ENCODE measurements at regions not wholly inside any gene's neighbourhood (a gene's known extent, or its start where the extent isn't known, plus 50 kb on each side); places are given as distances from the start of the nearest gene placed in this dataset.

GRCh38 chr10:23912884-23913404, 296.0 kb upstream of the KIAA1217 start:
- TF ChIP-seq ZNF133 (tag by site-specific recombination; IDR thresholded peaks at IDR 0.05) (no peak), CTCF (tag by site-specific recombination; IDR thresholded peaks at IDR 0.05) (no peak), PRDM10 (tag by site-specific recombination; IDR thresholded peaks at IDR 0.05) (no peak), ZBTB21 (tag by site-specific recombination; IDR thresholded peaks at IDR 0.05) (no peak), ZBTB11 (tag by site-specific recombination; conservative IDR thresholded peaks at IDR 0.05; ENCODE audit: low read depth) (no peak), ZNF175 (tag by site-specific recombination; IDR thresholded peaks at IDR 0.05) (no peak), ZNF274 (IDR thresholded peaks at IDR 0.05; ENCODE audit: low read length) (no peak), ZNF274 (tag by site-specific recombination; IDR thresholded peaks at IDR 0.05; ENCODE audit: borderline replicate concordance) (no peak), ZBTB7A (tag by site-specific recombination; IDR thresholded peaks at IDR 0.05; ENCODE audit: low read depth) (no peak), ZNF776 (tag by site-specific recombination; IDR thresholded peaks at IDR 0.05; ENCODE audit: borderline replicate concordance) (no peak), GLIS1 (tag by site-specific recombination; IDR thresholded peaks at IDR 0.05) (no peak), SALL2 (tag by site-specific recombination; IDR thresholded peaks at IDR 0.05; ENCODE audit: borderline replicate concordance) (no peak), PBX3 (CRISPR knock-in tag; IDR thresholded peaks at IDR 0.05) (no peak), ZBTB26 (tag by site-specific recombination; optimal IDR thresholded peaks at IDR 0.05) (no peak)

All from HEK293 (cell line).